HCT116 (cell line): ENCODE measurements at regions not wholly inside any gene's neighbourhood (a gene's known extent, or its start where the extent isn't known, plus 50 kb on each side); places are given as distances from the start of the nearest gene placed in this dataset.

Source experiments
- ATAC-seq: fragments of 200-7000 bp; cut with Tn5 transposase; 2 replicates; pipeline ENCODE4 v1.9.1; 2020; ENCODE audit warnings: mild to moderate bottlenecking, moderate library complexity
- BruUV-seq: library from RNA; stranded (reverse); fragments of 400-500 nt; replicated peaks from 2 replicates; lab custom pipeline; 2021; lab: Mats Ljungman, UMichigan
- CTCF ChIA-PET: fragments of 300-600 bp; sonication (Branson Sonifier 250); formaldehyde crosslinking; loops from one replicate; lab custom pipeline; 2021; ENCODE audit warnings: antibody characterized with exemption; lab: Charles Lee
- POLR2A ChIA-PET: fragments of 300-600, 350-600 bp; sonication (Branson Sonifier 250); formaldehyde crosslinking; loops from one replicate; lab custom pipeline; 2021; ENCODE audit warnings: antibody characterized with exemption; lab: Charles Lee
- RAD21 ChIA-PET, 2 experiments: fragments of 300-600 bp; sonication (Branson Sonifier 250); formaldehyde crosslinking; loops; one replicate each; lab custom pipeline; 2023; ENCODE audit warnings: low total read pairs in 2 of 2; ENCODE audit not compliant: uncharacterized antibody in 2 of 2, unreplicated experiment in 2 of 2, low non-redundant PET in 1 of 2; lab: Charles Lee
- DNase-seq: peaks from one replicate; pipeline ENCODE4 v3.0.0-alpha.2; 2010; ENCODE audit warnings: low read depth, low spot score
- H2AFZ ChIP-seq: fragments of 200-600 bp; shearing (Covaris generic), sonication (generic); 2 replicates; pipeline ENCODE4 v1.6.1; 2017; ENCODE audit warnings: low read depth, mixed run types, mixed read lengths, antibody characterized with exemption, low read length; ENCODE audit not compliant: poor library complexity, severe bottlenecking
- H3K27ac ChIP-seq: 2 replicates; pipeline ENCODE4 v1.5.1; 2012; ENCODE audit warnings: low read depth, low read length
- H3K27me3 ChIP-seq: fragments of 200-600 bp; sonication (generic); 2 replicates; pipeline ENCODE4 v1.6.1; 2016; ENCODE audit warnings: mixed run types, low read length, mixed read lengths; ENCODE audit not compliant: insufficient read depth
- H3K36me3 ChIP-seq, 2 experiments: fragments of 200-500 bp in 1 of 2; fragments of 200-600 bp in 1 of 2; sonication (Bioruptor generic) in 1 of 2; sonication (generic) in 1 of 2; 2 replicates each; pipeline versions ENCODE4 v1.5.1 to v1.6.1; 2014 to 2016; ENCODE audit warnings: low read length in 2 of 2, inconsistent platforms in 1 of 2, mixed read lengths in 1 of 2, mixed run types in 1 of 2; ENCODE audit not compliant: insufficient read depth in 2 of 2, control insufficient read depth in 1 of 2
- H3K4me1 ChIP-seq, 2 experiments: fragments of 200-600 bp in 1 of 2; sonication (generic) in 1 of 2; 2 replicates each; pipeline versions ENCODE4 v1.5.1 to v1.6.1; 2012 to 2017; ENCODE audit warnings: low read length in 2 of 2, inconsistent platforms in 1 of 2, mild to moderate bottlenecking in 1 of 2, mixed read lengths in 1 of 2, mixed run types in 1 of 2, moderate library complexity in 1 of 2; ENCODE audit not compliant: insufficient read depth in 2 of 2, control insufficient read depth in 1 of 2
- H3K4me2 ChIP-seq: fragments of 200-600 bp; sonication (generic); 2 replicates; pipeline ENCODE4 v1.6.1; 2017; ENCODE audit warnings: mixed run types, low read length, mixed read lengths
- H3K4me3 ChIP-seq, 2 experiments: fragments of 200-600 bp in 1 of 2; sonication (generic) in 1 of 2; replicated peaks in 1 of 2; 2 replicates each; pipeline ENCODE4 v1.5.1; 2011 to 2016; ENCODE audit warnings: low read length in 2 of 2, control low read depth in 1 of 2, low read depth in 1 of 2, mild to moderate bottlenecking in 1 of 2, mixed read lengths in 1 of 2, mixed run types in 1 of 2
- H3K79me2 ChIP-seq: fragments of 200-600 bp; sonication (generic); 2 replicates; pipeline ENCODE4 v1.6.1; 2017; ENCODE audit warnings: mild to moderate bottlenecking, mixed run types, low read length, moderate library complexity, mixed read lengths; ENCODE audit not compliant: insufficient read depth
- H3K9ac ChIP-seq: fragments of 200-600 bp; sonication (generic); 2 replicates; pipeline ENCODE4 v1.6.1; 2016; ENCODE audit warnings: low read length, mixed read lengths
- H3K9me2 ChIP-seq: fragments of 200-600 bp; sonication (generic), shearing (Covaris generic); 2 replicates; pipeline ENCODE4 v1.6.1; 2017; ENCODE audit warnings: mixed run types, mild to moderate bottlenecking, moderate library complexity; ENCODE audit not compliant: insufficient read depth
- H3K9me3 ChIP-seq, 2 experiments: fragments of 200-500 bp in 1 of 2; fragments of 200-600 bp in 1 of 2; sonication (Bioruptor generic) in 1 of 2; sonication (generic) in 1 of 2; 2 replicates each; pipeline ENCODE4 v1.6.1; 2014 to 2017; ENCODE audit warnings: low read length in 2 of 2, mixed read lengths in 2 of 2, inconsistent platforms in 1 of 2, low read depth in 1 of 2, mild to moderate bottlenecking in 1 of 2, mixed run types in 1 of 2, moderate library complexity in 1 of 2; ENCODE audit not compliant: control insufficient read depth in 1 of 2, insufficient read depth in 1 of 2
- H4K20me1 ChIP-seq: fragments of 200-600 bp; sonication (generic), shearing (Covaris generic); 2 replicates; pipeline ENCODE4 v1.6.1; 2017; ENCODE audit warnings: mixed run types, mild to moderate bottlenecking, moderate library complexity; ENCODE audit not compliant: insufficient read depth
- ATF3 ChIP-seq: IDR thresholded peaks from 2 replicates; pipeline ENCODE4 v1.6.1; 2012
- CBX3 ChIP-seq: IDR thresholded peaks from 2 replicates; pipeline ENCODE4 v1.6.1; 2012; ENCODE audit warnings: low read depth
- CEBPB ChIP-seq: IDR thresholded peaks from 2 replicates; pipeline ENCODE4 v1.6.1; 2012; ENCODE audit warnings: low read depth
- CTCF ChIP-seq, 3 experiments: fragments of 200-600 bp in 1 of 3; sonication (generic) in 1 of 3; IDR thresholded peaks in 2 of 3; conservative IDR thresholded peaks in 1 of 3; 2 replicates each; pipeline ENCODE4 v1.5.1; 2012 to 2017; ENCODE audit warnings: low read depth in 2 of 3, low read length in 2 of 3, antibody characterized with exemption in 1 of 3, borderline replicate concordance in 1 of 3, control low read depth in 1 of 3, mild to moderate bottlenecking in 1 of 3, mixed read lengths in 1 of 3, mixed run types in 1 of 3, moderate library complexity in 1 of 3; ENCODE audit not compliant: insufficient read depth in 1 of 3
- EGR1 ChIP-seq: IDR thresholded peaks from 2 replicates; pipeline ENCODE4 v1.6.1; 2012; ENCODE audit warnings: low read depth
- EZH2 ChIP-seq: fragments of 200-600 bp; sonication (generic); IDR thresholded peaks from 2 replicates; pipeline ENCODE4 v1.6.1; 2017; ENCODE audit warnings: antibody characterized with exemption, mixed run types
- FOSL1 ChIP-seq: IDR thresholded peaks from 2 replicates; pipeline ENCODE4 v1.6.1; 2012; ENCODE audit warnings: low read depth
- JUND ChIP-seq: IDR thresholded peaks from 2 replicates; pipeline ENCODE4 v1.6.1; 2012
- POLR2A ChIP-seq: IDR thresholded peaks from 2 replicates; pipeline ENCODE4 v1.7.0; 2011; ENCODE audit warnings: borderline replicate concordance; ENCODE audit not compliant: insufficient read depth, insufficient read length; ENCODE audit errors: extremely low read depth
- POLR2AphosphoS5 ChIP-seq: IDR thresholded peaks from 2 replicates; pipeline ENCODE4 v1.6.1; 2011; ENCODE audit warnings: mild to moderate bottlenecking, low read depth, low read length, moderate library complexity
- RAD21 ChIP-seq: IDR thresholded peaks from 2 replicates; pipeline ENCODE4 v1.6.1; 2012; ENCODE audit warnings: low read depth, mild to moderate bottlenecking
- REST ChIP-seq: IDR thresholded peaks from 2 replicates; pipeline ENCODE4 v1.6.1; 2012; ENCODE audit warnings: low read depth
- SIN3A ChIP-seq: IDR thresholded peaks from 2 replicates; pipeline ENCODE4 v1.6.1; 2012; ENCODE audit warnings: low read depth
- SP1 ChIP-seq: IDR thresholded peaks from 2 replicates; pipeline ENCODE4 v1.6.1; 2012; ENCODE audit warnings: low read depth
- TCF7L2 ChIP-seq: IDR thresholded peaks from 2 replicates; pipeline ENCODE4 v1.7.0; 2011; ENCODE audit warnings: borderline replicate concordance, inconsistent platforms; ENCODE audit not compliant: insufficient read depth, insufficient read length; ENCODE audit errors: extremely low read depth
- YY1 ChIP-seq: IDR thresholded peaks from 2 replicates; pipeline ENCODE4 v1.6.1; 2011; ENCODE audit warnings: low read length, low read depth, moderate library complexity, mild to moderate bottlenecking; ENCODE audit not compliant: insufficient replicate concordance; ENCODE audit errors: extremely low read depth
- ZNF274 ChIP-seq: fragments of 200-500 bp; sonication (Bioruptor generic); IDR thresholded peaks from 2 replicates; pipeline ENCODE4 v1.6.1; 2014; ENCODE audit warnings: mild to moderate bottlenecking, low read depth, low read length, inconsistent platforms
- intact Hi-C: fragments of 100-400 bp; cut with micrococcal nuclease; formaldehyde crosslinking; loops from 2 replicates; pipeline ENCODE4 v1.10.0; 2022
- TF ChIP-seq, protein P1 (sequence below): IDR thresholded peaks from 2 replicates; pipeline ENCODE4 v1.6.1; 2012
- TF ChIP-seq, protein P2 (sequence below): IDR thresholded peaks from 2 replicates; pipeline ENCODE4 v1.6.1; 2011; ENCODE audit warnings: mild to moderate bottlenecking, low read length, moderate library complexity; ENCODE audit not compliant: insufficient replicate concordance; ENCODE audit errors: extremely low read depth

DNA sequence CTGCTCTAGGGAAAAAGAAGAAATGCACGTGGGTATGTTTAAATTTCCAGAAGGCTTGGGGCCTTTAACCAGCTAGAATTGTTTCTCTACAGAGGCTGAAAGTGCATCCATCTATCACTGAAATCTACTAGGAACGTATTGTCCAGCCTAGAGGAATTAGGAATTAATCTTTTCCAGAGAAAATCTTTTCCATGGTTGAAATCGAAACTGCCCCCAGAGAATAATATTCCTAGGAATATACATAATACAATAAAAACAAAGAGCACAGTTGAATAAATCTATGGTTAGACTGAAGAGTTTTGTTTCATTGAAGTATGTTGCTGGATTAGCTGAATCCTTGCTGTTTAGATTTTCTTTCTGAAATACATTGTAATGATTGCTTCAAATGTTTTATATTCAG lies 378.5 kb downstream of the PLK2 start:
- H3K36me3 ChIP-seq: no peaks in the 10 kb centered on the region
- H3K79me2 ChIP-seq: no peaks in the 10 kb centered on the region
- H3K4me2 ChIP-seq: no peak overlapping the region
- TF ChIP-seq CEBPB (no peak), REST (no peak), ATF3 (no peak), SIN3A (no peak), EZH2 (no peak), CTCF (IDR thresholded peaks at IDR 0.05 in 2 of 3, conservative IDR thresholded peaks at IDR 0.05 in 1 of 3; ENCODE audit: borderline replicate concordance in 1 of 3, insufficient read depth in 1 of 3, low read depth in 2 of 3, low read length in 2 of 3) (no peak), POLR2AphosphoS5 (no peak), RAD21 (no peak), CBX3 (no peak), ZNF274 (no peak), SP1 (no peak), EGR1 (no peak), FOSL1 (no peak), POLR2A (no peak), TCF7L2 (no peak), YY1 (no peak), JUND (no peak)
- TF ChIP-seq, protein P1, sequence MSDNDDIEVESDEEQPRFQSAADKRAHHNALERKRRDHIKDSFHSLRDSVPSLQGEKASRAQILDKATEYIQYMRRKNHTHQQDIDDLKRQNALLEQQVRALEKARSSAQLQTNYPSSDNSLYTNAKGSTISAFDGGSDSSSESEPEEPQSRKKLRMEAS: no peak
- TF ChIP-seq, protein P2, sequence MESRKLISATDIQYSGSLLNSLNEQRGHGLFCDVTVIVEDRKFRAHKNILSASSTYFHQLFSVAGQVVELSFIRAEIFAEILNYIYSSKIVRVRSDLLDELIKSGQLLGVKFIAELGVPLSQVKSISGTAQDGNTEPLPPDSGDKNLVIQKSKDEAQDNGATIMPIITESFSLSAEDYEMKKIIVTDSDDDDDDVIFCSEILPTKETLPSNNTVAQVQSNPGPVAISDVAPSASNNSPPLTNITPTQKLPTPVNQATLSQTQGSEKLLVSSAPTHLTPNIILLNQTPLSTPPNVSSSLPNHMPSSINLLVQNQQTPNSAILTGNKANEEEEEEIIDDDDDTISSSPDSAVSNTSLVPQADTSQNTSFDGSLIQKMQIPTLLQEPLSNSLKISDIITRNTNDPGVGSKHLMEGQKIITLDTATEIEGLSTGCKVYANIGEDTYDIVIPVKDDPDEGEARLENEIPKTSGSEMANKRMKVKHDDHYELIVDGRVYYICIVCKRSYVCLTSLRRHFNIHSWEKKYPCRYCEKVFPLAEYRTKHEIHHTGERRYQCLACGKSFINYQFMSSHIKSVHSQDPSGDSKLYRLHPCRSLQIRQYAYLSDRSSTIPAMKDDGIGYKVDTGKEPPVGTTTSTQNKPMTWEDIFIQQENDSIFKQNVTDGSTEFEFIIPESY: no peak
- TF ChIP-seq, all 23 proteins: peak for 0
- H2AFZ ChIP-seq: peak overlapping the region; percentile 21
- H4K20me1 ChIP-seq: no peaks in the 10 kb centered on the region
- ChIA-PET CTCF (no interaction called here), RAD21 (no interaction called here), POLR2A (no interaction called here)
- H3K9me2 ChIP-seq: no peaks in the 10 kb centered on the region
- H3K4me1 ChIP-seq: peaks cover 2 to 13% of the 10 kb centered on the region in 2 experiments; a peak in 3 of 4 replicates
- no peak overlapping the region for H3K9ac ChIP-seq
- no TSS peak for BruUV-seq
- intact Hi-C loops: loop anchor here (10.0 kb wide), 1 partner anchor 427 kb away; no protein-coding TSS in a partner anchor
- H3K4me3 ChIP-seq: no peak overlapping the region
- no peaks in the 10 kb centered on the region for H3K27me3 ChIP-seq
- H3K9me3 ChIP-seq: no peaks in the 10 kb centered on the region
- no peak overlapping the region for H3K27ac ChIP-seq
- ATAC-seq (no peak), DNase-seq (no peak)
